ENCODE measurements at regions not wholly inside any gene's neighbourhood (a gene's known extent, or its start where the extent isn't known, plus 50 kb on each side); places are given as distances from the start of the nearest gene placed in this dataset.
"Not testable (repeated sequence)": the region's sequence is repeated elsewhere in the genome, so short reads cannot be mapped to it uniquely, and the experiment has no call there.

- no peaks in the 10 kb centered on the region for H3K4me1 ChIP-seq
- no peaks in the 10 kb centered on the region for H3K9me3 ChIP-seq
- no peaks in the 10 kb centered on the region for H3K27me3 ChIP-seq
- ATAC-seq: no peak
- TF ChIP-seq POLR2A (IDR thresholded peaks at IDR 0.05) (no peak), CTCF (IDR thresholded peaks at IDR 0.05 in 4 of 5, conservative IDR thresholded peaks at IDR 0.05 in 1 of 5) (no peak)
- in situ Hi-C loops (cut with MboI; ENCODE audit: low sequenced_read_pairs in 4 of 4) (no loop called here), intact Hi-C loops (cut with DNase I; ENCODE audit: low total_unique reads) (no loop called here)
- no peak overlapping the region for H3K27ac ChIP-seq
- no peaks in the 10 kb centered on the region for H3K36me3 ChIP-seq
- no peak for DNase-seq
- H3K4me3 ChIP-seq: no peak overlapping the region
These were observed 179.2 kb upstream of the OR4E1 start for GRCh38 chr14:21852775-21853174.

GRCh38 chr14:21852061-21852664, 178.5 kb upstream of the OR4E1 start:
- H3K36me3 ChIP-seq: no peaks in the 10 kb centered on the region
- H3K27me3 ChIP-seq: no peaks in the 10 kb centered on the region
- DNase-seq: no peak
- in situ Hi-C loops (cut with MboI; ENCODE audit: low sequenced_read_pairs in 4 of 4) (no loop called here), intact Hi-C loops (cut with DNase I; ENCODE audit: low total_unique reads) (no loop called here)
- peak in 1 of 5 experiments; percentile 8 for TF ChIP-seq CTCF (IDR thresholded peaks at IDR 0.05 in 4 of 5, conservative IDR thresholded peaks at IDR 0.05 in 1 of 5)
- no peak for TF ChIP-seq POLR2A (IDR thresholded peaks at IDR 0.05)
- H3K9me3 ChIP-seq: no peaks in the 10 kb centered on the region
- H3K4me1 ChIP-seq: no peaks in the 10 kb centered on the region
- no peak for ATAC-seq
- H3K27ac ChIP-seq: no peak overlapping the region
- no peak overlapping the region for H3K4me3 ChIP-seq

GRCh38 chr14:21846902-21847301, 173.3 kb upstream of the OR4E1 start:
- H3K27me3 ChIP-seq; H3K27ac ChIP-seq; ATAC-seq; in situ Hi-C loops (cut with MboI; ENCODE audit: low sequenced_read_pairs in 4 of 4); H3K4me1 ChIP-seq; H3K9me3 ChIP-seq; DNase-seq; intact Hi-C loops (cut with DNase I; ENCODE audit: low total_unique reads); H3K36me3 ChIP-seq; H3K4me3 ChIP-seq: not testable (repeated sequence)

- no peak for ATAC-seq
- TF ChIP-seq POLR2A (IDR thresholded peaks at IDR 0.05) (no peak), CTCF (IDR thresholded peaks at IDR 0.05 in 4 of 5, conservative IDR thresholded peaks at IDR 0.05 in 1 of 5) (no peak)
- no peaks in the 10 kb centered on the region for H3K27me3 ChIP-seq
- no peaks in the 10 kb centered on the region for H3K36me3 ChIP-seq
- intact Hi-C loops (cut with DNase I; ENCODE audit: low total_unique reads) (no loop called here), in situ Hi-C loops (cut with MboI; ENCODE audit: low sequenced_read_pairs in 4 of 4) (no loop called here)
- no peaks in the 10 kb centered on the region for H3K4me1 ChIP-seq
- H3K4me3 ChIP-seq: no peak overlapping the region
- no peak overlapping the region for H3K27ac ChIP-seq
- H3K9me3 ChIP-seq: no peaks in the 10 kb centered on the region
- no peak for DNase-seq
These were observed 172.7 kb upstream of the OR4E1 start for GRCh38 chr14:21846227-21846885.

- H3K27ac ChIP-seq: no peak overlapping the region
- H3K4me3 ChIP-seq: no peak overlapping the region
- intact Hi-C loops (cut with DNase I; ENCODE audit: low total_unique reads) (no loop called here), in situ Hi-C loops (cut with MboI; ENCODE audit: low sequenced_read_pairs in 4 of 4) (no loop called here)
- no peaks in the 10 kb centered on the region for H3K9me3 ChIP-seq
- no peak for DNase-seq
- ATAC-seq: no peak
- no peaks in the 10 kb centered on the region for H3K27me3 ChIP-seq
- no peaks in the 10 kb centered on the region for H3K4me1 ChIP-seq
- no peaks in the 10 kb centered on the region for H3K36me3 ChIP-seq
- no peak for TF ChIP-seq POLR2A (IDR thresholded peaks at IDR 0.05)
- TF ChIP-seq CTCF (IDR thresholded peaks at IDR 0.05 in 4 of 5, conservative IDR thresholded peaks at IDR 0.05 in 1 of 5): no peak
These were observed 167.1 kb upstream of the OR4E1 start for GRCh38 chr14:21840765-21841164.
